ENCODE measurements at regions not wholly inside any gene's neighbourhood (a gene's known extent, or its start where the extent isn't known, plus 50 kb on each side); places are given as distances from the start of the nearest gene placed in this dataset.

- no peak for TF ChIP-seq CTCF (IDR thresholded peaks at IDR 0.05)
- TF ChIP-seq E2F4 (CRISPR knock-in tag; IDR thresholded peaks at IDR 0.05; ENCODE audit: borderline replicate concordance, low read depth): no peak
- TF ChIP-seq NFYB (CRISPR knock-in tag; conservative IDR thresholded peaks at IDR 0.05; ENCODE audit: low read depth): no peak
- TF ChIP-seq USF1 (CRISPR knock-in tag; IDR thresholded peaks at IDR 0.05): no peak
- no peak for TF ChIP-seq MAX (CRISPR knock-in tag; IDR thresholded peaks at IDR 0.05)
- TF ChIP-seq PREB (CRISPR knock-in tag; IDR thresholded peaks at IDR 0.05; ENCODE audit: borderline replicate concordance): no peak
- TF ChIP-seq CBFB (CRISPR knock-in tag; IDR thresholded peaks at IDR 0.05; ENCODE audit: low read depth): no peak
Measured at GRCh38 chr14:58805057-58805456, 167.3 kb downstream of the DACT1 start.
